AG04450 (cell line): ENCODE measurements at regions not wholly inside any gene's neighbourhood (a gene's known extent, or its start where the extent isn't known, plus 50 kb on each side); places are given as distances from the start of the nearest gene placed in this dataset.
"Not testable (repeated sequence)": the region's sequence is repeated elsewhere in the genome, so short reads cannot be mapped to it uniquely, and the experiment has no call there.

Experiments used
- CTCF ChIA-PET: fragments of 300-600, 350-600 bp; formaldehyde crosslinking; extraction: SDS; loops from one replicate; lab custom pipeline; 2022; ENCODE audit warnings: antibody characterized with exemption, inconsistent platforms; lab: Charles Lee
- POLR2A ChIA-PET: fragments of 350-600 bp; formaldehyde crosslinking; extraction: SDS; loops from one replicate; lab custom pipeline; 2021; ENCODE audit warnings: antibody characterized with exemption, inconsistent platforms; lab: Yijun Ruan, JAX
- DNase-seq: peaks from one replicate; pipeline ENCODE4 v3.0.0-alpha.2; 2011; ENCODE audit warnings: low read depth, low spot score
- H3K27ac ChIP-seq: one replicate; pipeline ENCODE4 v1.5.1; 2012; ENCODE audit warnings: low read depth, low read length, control low read depth
- H3K27me3 ChIP-seq: one replicate; pipeline ENCODE4 v1.6.0; 2012; ENCODE audit warnings: low read length; ENCODE audit not compliant: control insufficient read depth, insufficient read depth
- H3K4me3 ChIP-seq: 2 replicates; pipeline ENCODE4 v1.5.1; 2011; ENCODE audit warnings: mild to moderate bottlenecking, low read depth, low read length, control low read depth
- H3K9me3 ChIP-seq: 2 replicates; pipeline ENCODE4 v1.5.1; 2012; ENCODE audit warnings: low read length; ENCODE audit not compliant: control insufficient read depth, insufficient read depth
- CTCF ChIP-seq: IDR thresholded peaks from 2 replicates; pipeline ENCODE4 v1.5.1; 2011; ENCODE audit warnings: low read depth, low read length, control low read depth, inconsistent platforms

DNA sequence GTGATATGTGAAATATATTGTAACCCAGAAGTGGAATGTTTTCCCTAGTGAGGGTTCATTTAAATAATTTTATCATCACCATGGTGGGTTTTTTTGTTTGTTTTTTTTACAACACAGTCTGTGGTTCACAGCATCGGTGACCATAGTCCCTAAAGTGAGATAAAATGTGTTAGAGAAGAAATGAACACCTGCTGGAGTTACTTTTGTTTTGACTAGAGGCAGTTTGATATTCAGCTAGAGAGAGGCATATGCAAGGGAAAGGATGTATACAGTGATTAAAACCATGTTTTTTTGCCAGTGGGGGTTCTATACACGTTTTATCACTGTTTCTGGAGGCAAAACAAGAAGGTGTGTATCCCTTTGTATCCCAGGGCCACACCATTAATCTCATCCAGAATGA is 541.5 kb downstream of the PCDH7 start:
- peaks cover 5% of the 10 kb centered on the region; the same call in 1 of the 2 replicates for H3K9me3 ChIP-seq
- POLR2A ChIA-PET, result no interaction called here
- no peaks in the 10 kb centered on the region for H3K27me3 ChIP-seq
- DNase-seq, result no peak
- H3K27ac ChIP-seq, result no peak overlapping the region
- TF ChIP-seq CTCF, result no peak
- CTCF ChIA-PET, result no interaction called here
- no peak overlapping the region for H3K4me3 ChIP-seq

- H3K9me3 ChIP-seq, H3K4me3 ChIP-seq, H3K27ac ChIP-seq, DNase-seq, H3K27me3 ChIP-seq, POLR2A ChIA-PET, CTCF ChIA-PET: not testable (repeated sequence)
These were observed 545.9 kb downstream of the PCDH7 start for GRCh38 chr4:31266094-31266493.

GRCh38 chr4:31272331-31273061 is 552.3 kb downstream of the PCDH7 start:
- H3K9me3 ChIP-seq, result no peaks in the 10 kb centered on the region
- H3K4me3 ChIP-seq, result no peak overlapping the region
- no peak for TF ChIP-seq CTCF
- POLR2A ChIA-PET, result no interaction called here
- CTCF ChIA-PET, result interaction anchor here (0.6 kb wide), 1 partner anchor 1788 kb away, joined by 3 read pairs; no protein-coding TSS in a partner anchor
- H3K27me3 ChIP-seq, result no peaks in the 10 kb centered on the region
- H3K27ac ChIP-seq, result no peak overlapping the region
- DNase-seq, result no peak

DNA sequence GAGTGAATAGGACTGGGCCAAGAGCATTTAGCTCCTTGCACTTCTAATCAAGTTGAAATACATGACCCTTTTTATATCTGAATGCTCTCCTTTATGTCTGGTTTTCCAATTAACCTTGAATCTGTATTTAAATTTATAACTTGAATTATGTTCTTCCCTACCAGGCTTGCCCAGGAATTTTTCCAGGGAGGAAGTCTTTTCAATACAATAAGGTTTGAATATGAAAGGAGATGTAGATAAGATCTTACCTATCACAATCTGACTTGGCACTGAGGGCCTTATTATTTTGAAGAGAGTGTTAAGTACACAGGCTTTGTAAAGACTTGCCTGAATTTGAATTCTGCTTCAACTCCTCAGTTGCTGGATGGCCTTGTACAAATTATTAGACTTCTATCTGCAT is 555.7 kb downstream of the PCDH7 start:
- ChIA-PET CTCF (interaction anchor here (1.1 kb wide), 1 partner anchor 561 kb away, joined by 3 read pairs; no protein-coding TSS in a partner anchor), POLR2A (no interaction called here)
- H3K4me3 ChIP-seq, result no peak overlapping the region
- no peak for TF ChIP-seq CTCF
- no peak overlapping the region for H3K27ac ChIP-seq
- no peaks in the 10 kb centered on the region for H3K9me3 ChIP-seq
- no peak for DNase-seq
- H3K27me3 ChIP-seq, result no peaks in the 10 kb centered on the region

- TF ChIP-seq CTCF, result no peak
- H3K4me3 ChIP-seq, result no peak overlapping the region
- no peaks in the 10 kb centered on the region for H3K9me3 ChIP-seq
- POLR2A ChIA-PET, result no interaction called here
- no peak overlapping the region for H3K27ac ChIP-seq
- H3K27me3 ChIP-seq, result no peaks in the 10 kb centered on the region
- CTCF ChIA-PET, result interaction anchor here (0.6 kb wide), 1 partner anchor 15 kb away, joined by 3 read pairs; no protein-coding TSS in a partner anchor
- DNase-seq, result no peak
These were observed 563.5 kb downstream of the PCDH7 start for GRCh38 chr4:31283679-31284078.
